ENCODE measurements at regions not wholly inside any gene's neighbourhood (a gene's known extent, or its start where the extent isn't known, plus 50 kb on each side); places are given as distances from the start of the nearest gene placed in this dataset.

GRCh38 chr5:119860463-119860862 lies 231.1 kb downstream of the FAM170A start:
- Histone ChIP-seq H3K79me2 (ENCODE audit: control insufficient read depth, insufficient read depth, low read length) (no peaks in the 10 kb centered on the region), H3K4me2 (ENCODE audit: insufficient read depth, low read length) (no peak overlapping the region), H3K9me3 (replicated peaks; ENCODE audit: control insufficient read depth, insufficient read depth, low read depth, low read length) (no peaks in the 10 kb centered on the region; the same call in 1 of the 2 replicates), H3K4me1 (replicated peaks in 1 of 2; ENCODE audit: control insufficient read depth in 2 of 2, insufficient read depth in 2 of 2, low read length in 2 of 2) (no peaks in the 10 kb centered on the region), H3K27ac (ENCODE audit: extremely low read depth, low read depth, low read length) (no peak overlapping the region), H3K27me3 (ENCODE audit: control insufficient read depth in 2 of 2, insufficient read depth in 2 of 2, low read length in 2 of 2) (no peaks in the 10 kb centered on the region), H2AFZ (ENCODE audit: low read depth, low read length) (no peak overlapping the region), H3K4me3 (no peak overlapping the region), H3K36me3 (ENCODE audit: control insufficient read depth, insufficient read depth, low read length) (no peaks in the 10 kb centered on the region), H4K20me1 (replicated peaks; ENCODE audit: control insufficient read depth, insufficient read depth, low read length) (no peaks in the 10 kb centered on the region), H3K9ac (ENCODE audit: insufficient read depth in 1 of 2, low read depth in 2 of 2, low read length in 2 of 2) (no peak overlapping the region), H3K9me1 (ENCODE audit: control insufficient read depth, insufficient read depth, low read length) (no peaks in the 10 kb centered on the region)
- in situ Hi-C loops (cut with MboI) = no loop called here
- CTCF ChIA-PET (ENCODE audit: low intra/inter-chr PET ratio) = no interaction called here
- no TSS peak for BruUV-seq (replicated peaks)
- intact Hi-C loops (cut with micrococcal nuclease) = no loop called here
- TF ChIP-seq ADNP (tag; IDR thresholded peaks at IDR 0.05) = no peak
- TF ChIP-seq PHF20 (IDR thresholded peaks at IDR 0.05; ENCODE audit: partially characterized antibody) = no peak
- no peak for TF ChIP-seq ZNF282 (CRISPR knock-in tag; IDR thresholded peaks at IDR 0.05)
- TF ChIP-seq GABPB2 (CRISPR knock-in tag; conservative IDR thresholded peaks at IDR 0.05) = no peak
- TF ChIP-seq TRIM24 (IDR thresholded peaks at IDR 0.05) = no peak
- no peak for TF ChIP-seq DIDO1 (tag; IDR thresholded peaks at IDR 0.05; ENCODE audit: low read depth)
- TF ChIP-seq ZNF431 (CRISPR knock-in tag; IDR thresholded peaks at IDR 0.05) = no peak
- no peak for TF ChIP-seq ZFP1 (CRISPR knock-in tag; IDR thresholded peaks at IDR 0.05)
- TF ChIP-seq ZNF217 (CRISPR knock-in tag; IDR thresholded peaks at IDR 0.05) = no peak
- no peak for TF ChIP-seq SAFB2 (IDR thresholded peaks at IDR 0.05; ENCODE audit: borderline replicate concordance, low read depth, low read length, severe bottlenecking)
- TF ChIP-seq KLF13 (tag; IDR thresholded peaks at IDR 0.05; ENCODE audit: borderline replicate concordance, low read depth) = no peak
- TF ChIP-seq TFAP4 (CRISPR knock-in tag; IDR thresholded peaks at IDR 0.05; ENCODE audit: borderline replicate concordance) = no peak
- no peak for TF ChIP-seq ARNT (IDR thresholded peaks at IDR 0.05)
- TF ChIP-seq NR4A1 (CRISPR knock-in tag; IDR thresholded peaks at IDR 0.05) = no peak
- TF ChIP-seq NR4A1 (tag; IDR thresholded peaks at IDR 0.05) = no peak
- no peak for TF ChIP-seq TAL1 (IDR thresholded peaks at IDR 0.05)
- TF ChIP-seq ARID3B (CRISPR knock-in tag; IDR thresholded peaks at IDR 0.05; ENCODE audit: borderline replicate concordance) = no peak
- no peak for TF ChIP-seq E2F6 (IDR thresholded peaks at IDR 0.05; ENCODE audit: borderline replicate concordance in 1 of 2, extremely low read depth in 1 of 2, insufficient read depth in 1 of 2, insufficient read length in 1 of 2, low read depth in 1 of 2, low read length in 1 of 2, poor library complexity in 1 of 2, severe bottlenecking in 1 of 2)
- no peak for TF ChIP-seq E2F3 (CRISPR knock-in tag; IDR thresholded peaks at IDR 0.05)
- no peak for FAIRE-seq
- POLR2A ChIA-PET = no interaction called here
- ATAC-seq = no peak
- no peak for DNase-seq (ENCODE audit: extremely low read depth in 1 of 4, low spot score in 3 of 4)

Measured in K562 (cell line).